CD14-positive monocyte (primary cell): ENCODE measurements at regions not wholly inside any gene's neighbourhood (a gene's known extent, or its start where the extent isn't known, plus 50 kb on each side); places are given as distances from the start of the nearest gene placed in this dataset.

Experiments
- DNase-seq, 3 donors: peaks; one replicate each; pipeline ENCODE4 v3.0.0-alpha.2; 2011 to 2022
- H2AFZ ChIP-seq: 2 replicates; pipeline ENCODE4 v1.6.0; 2012; ENCODE audit warnings: mild to moderate bottlenecking, low read depth, low read length, inconsistent platforms; ENCODE audit not compliant: insufficient read depth, poor library complexity, severe bottlenecking
- H3K27ac ChIP-seq, 2 donors: 1 replicate in 1 of 2; 2 replicates in 1 of 2; pipeline ENCODE4 v1.5.1; 2012 to 2013; ENCODE audit warnings: low read length in 2 of 2, control low read depth in 1 of 2, inconsistent platforms in 1 of 2, low read depth in 1 of 2, mild to moderate bottlenecking in 1 of 2
- H3K27me3 ChIP-seq, 2 donors: one replicate each; pipeline versions ENCODE4 v1.6.0 to v1.6.1; 2011 to 2013; ENCODE audit warnings: low read length in 2 of 2; ENCODE audit not compliant: control insufficient read depth in 2 of 2, insufficient read depth in 2 of 2
- H3K36me3 ChIP-seq, 2 donors: replicated peaks in 1 of 2; 1 replicate in 1 of 2; 2 replicates in 1 of 2; pipeline versions ENCODE4 v1.5.1 to v1.6.1; 2012 to 2013; ENCODE audit warnings: low read length in 2 of 2, control low read depth in 1 of 2, inconsistent platforms in 1 of 2, mild to moderate bottlenecking in 1 of 2; ENCODE audit not compliant: insufficient read depth in 2 of 2, control insufficient read depth in 1 of 2
- H3K4me1 ChIP-seq, 2 donors: 1 replicate in 1 of 2; 2 replicates in 1 of 2; pipeline versions ENCODE4 v1.5.1 to v1.6.1; 2012 to 2013; ENCODE audit warnings: low read length in 2 of 2, control low read depth in 1 of 2, inconsistent platforms in 1 of 2, mild to moderate bottlenecking in 1 of 2, moderate library complexity in 1 of 2; ENCODE audit not compliant: insufficient read depth in 2 of 2, control insufficient read depth in 1 of 2
- H3K4me2 ChIP-seq: replicated peaks from 2 replicates; pipeline ENCODE3; 2012; ENCODE audit warnings: low read length, moderate library complexity, mild to moderate bottlenecking; ENCODE audit not compliant: poor library complexity, severe bottlenecking; ENCODE audit errors: extremely low read depth
- H3K4me3 ChIP-seq, 3 experiments: fragments of 200-600 bp in 1 of 3; sonication (generic) in 1 of 3; replicated peaks in 1 of 3; 1 replicate in 2 of 3; 2 replicates in 1 of 3; pipeline ENCODE4 v1.5.1; 2011 to 2013; ENCODE audit warnings: low read length in 3 of 3, mild to moderate bottlenecking in 3 of 3, control low read depth in 2 of 3, low read depth in 2 of 3, inconsistent platforms in 1 of 3, moderate library complexity in 1 of 3
- H3K79me2 ChIP-seq: 2 replicates; pipeline ENCODE4 v1.6.0; 2012; ENCODE audit warnings: mild to moderate bottlenecking, control low read depth, inconsistent platforms, low read length, moderate library complexity; ENCODE audit not compliant: insufficient read depth
- H3K9ac ChIP-seq: 2 replicates; pipeline ENCODE4 v1.6.0; 2017; ENCODE audit warnings: low read length, mild to moderate bottlenecking; ENCODE audit not compliant: insufficient read depth, poor library complexity, severe bottlenecking
- H3K9me3 ChIP-seq, 2 donors: replicated peaks in 1 of 2; 1 replicate in 1 of 2; 2 replicates in 1 of 2; pipeline versions ENCODE4 v1.5.1 to v1.6.1; 2012 to 2013; ENCODE audit warnings: low read length in 2 of 2, control low read depth in 1 of 2; ENCODE audit not compliant: control insufficient read depth in 1 of 2, insufficient read depth in 1 of 2
- H4K20me1 ChIP-seq: 2 replicates; pipeline ENCODE4 v1.6.0; 2012; ENCODE audit warnings: mild to moderate bottlenecking, low read length, control low read depth, moderate library complexity; ENCODE audit not compliant: insufficient read depth
- H3K27ac Mint-ChIP-seq, 7 donors: one replicate each; pipeline ENCODE4 v1.8.0; 2020; ENCODE audit warnings: mild to moderate bottlenecking in 7 of 7, mixed read lengths in 7 of 7, moderate library complexity in 6 of 7, inconsistent platforms in 2 of 7
- H3K27me3 Mint-ChIP-seq, 3 donors: one replicate each; pipeline ENCODE4 v1.8.0; 2021 to 2022; ENCODE audit warnings: low read depth in 3 of 3, mild to moderate bottlenecking in 3 of 3, mixed read lengths in 3 of 3, moderate library complexity in 3 of 3, inconsistent platforms in 1 of 3
- H3K36me3 Mint-ChIP-seq, 2 donors: one replicate each; pipeline ENCODE4 v1.8.0; 2020; ENCODE audit warnings: mixed read lengths in 2 of 2, inconsistent platforms in 1 of 2, mild to moderate bottlenecking in 1 of 2
- H3K4me1 Mint-ChIP-seq: one replicate; pipeline ENCODE4 v1.8.0; 2020; ENCODE audit warnings: mild to moderate bottlenecking, mixed read lengths
- H3K4me3 Mint-ChIP-seq, 2 donors: one replicate each; pipeline ENCODE4 v1.8.0; 2020; ENCODE audit warnings: mild to moderate bottlenecking in 2 of 2, mixed read lengths in 2 of 2, moderate library complexity in 1 of 2
- H3K9me3 Mint-ChIP-seq, 7 donors: one replicate each; pipeline ENCODE4 v1.8.0; 2020 to 2022; ENCODE audit warnings: mixed read lengths in 7 of 7, mild to moderate bottlenecking in 6 of 7, moderate library complexity in 6 of 7, inconsistent platforms in 2 of 7
- WGBS: methylation state at CpG from one replicate; pipeline ENCODE4 v1.1.5; 2013; ENCODE audit warnings: missing lambda C conversion rate; ENCODE audit not compliant: insufficient coverage; 5-methylcytosine and 5-hydroxymethylcytosine counted together
- intact Hi-C, 2 donors: fragments of 100-400 bp; cut with micrococcal nuclease; formaldehyde crosslinking; loops; one replicate each; pipeline versions ENCODE4 v1.15.0 to v1.15.1; 2023
- TF ChIP-seq, protein P1 (sequence below): fragments of 200-600 bp; IDR thresholded peaks from one replicate; pipeline ENCODE4 v1.8.0; 2022; ENCODE audit warnings: antibody characterized with exemption, mild to moderate bottlenecking

GRCh38 chr12:59075141-59075540 is 154.8 kb upstream of the LRIG3 start:
- intact Hi-C loops, result no loop called here
- Mint-ChIP-seq H3K27me3 (peaks cover 0 to 11% (median 7%) of the 10 kb centered on the region in 3 donors), H3K36me3 (no peaks in the 10 kb centered on the region), H3K4me3 (no peak overlapping the region), H3K9me3 (peaks cover 0 to 6% (median 0%) of the 10 kb centered on the region in 7 donors), H3K4me1 (peaks cover 14% of the 10 kb centered on the region), H3K27ac (no peak overlapping the region)
- Histone ChIP-seq H3K4me2 (no peak overlapping the region), H3K9me3 (no peaks in the 10 kb centered on the region), H4K20me1 (no peaks in the 10 kb centered on the region), H3K27me3 (no peaks in the 10 kb centered on the region), H3K27ac (no peak overlapping the region), H3K4me1 (peaks cover 12% of the 10 kb centered on the region in 2 donors), H3K79me2 (no peaks in the 10 kb centered on the region), H3K4me3 (no peak overlapping the region), H2AFZ (no peak overlapping the region), H3K9ac (no peak overlapping the region), H3K36me3 (no peaks in the 10 kb centered on the region)
- no peak for DNase-seq
- no CpG with 5 or more reads among the region's 3 CpGs for WGBS
- TF ChIP-seq, protein P1, sequence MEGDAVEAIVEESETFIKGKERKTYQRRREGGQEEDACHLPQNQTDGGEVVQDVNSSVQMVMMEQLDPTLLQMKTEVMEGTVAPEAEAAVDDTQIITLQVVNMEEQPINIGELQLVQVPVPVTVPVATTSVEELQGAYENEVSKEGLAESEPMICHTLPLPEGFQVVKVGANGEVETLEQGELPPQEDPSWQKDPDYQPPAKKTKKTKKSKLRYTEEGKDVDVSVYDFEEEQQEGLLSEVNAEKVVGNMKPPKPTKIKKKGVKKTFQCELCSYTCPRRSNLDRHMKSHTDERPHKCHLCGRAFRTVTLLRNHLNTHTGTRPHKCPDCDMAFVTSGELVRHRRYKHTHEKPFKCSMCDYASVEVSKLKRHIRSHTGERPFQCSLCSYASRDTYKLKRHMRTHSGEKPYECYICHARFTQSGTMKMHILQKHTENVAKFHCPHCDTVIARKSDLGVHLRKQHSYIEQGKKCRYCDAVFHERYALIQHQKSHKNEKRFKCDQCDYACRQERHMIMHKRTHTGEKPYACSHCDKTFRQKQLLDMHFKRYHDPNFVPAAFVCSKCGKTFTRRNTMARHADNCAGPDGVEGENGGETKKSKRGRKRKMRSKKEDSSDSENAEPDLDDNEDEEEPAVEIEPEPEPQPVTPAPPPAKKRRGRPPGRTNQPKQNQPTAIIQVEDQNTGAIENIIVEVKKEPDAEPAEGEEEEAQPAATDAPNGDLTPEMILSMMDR, result no peak

GRCh38 chr12:59070322-59070933 is 150.1 kb upstream of the LRIG3 start:
- H3K9me3 ChIP-seq, result no peaks in the 10 kb centered on the region
- no CpG with 5 or more reads among the region's 3 CpGs for WGBS

More at GRCh38 chr12:59070322-59070933, 150.1 kb upstream of the LRIG3 start:
- Histone ChIP-seq H3K4me3 (no peak overlapping the region), H2AFZ (no peak overlapping the region), H3K9ac (no peak overlapping the region), H3K79me2 (no peaks in the 10 kb centered on the region), H3K27me3 (no peaks in the 10 kb centered on the region), H4K20me1 (no peaks in the 10 kb centered on the region), H3K27ac (no peak overlapping the region), H3K36me3 (no peaks in the 10 kb centered on the region), H3K4me1 (no peaks in the 10 kb centered on the region), H3K4me2 (no peak overlapping the region)
- Mint-ChIP-seq H3K4me3 (no peak overlapping the region), H3K4me1 (no peaks in the 10 kb centered on the region), H3K36me3 (no peaks in the 10 kb centered on the region), H3K27ac (no peak overlapping the region), H3K9me3 (peaks cover 0 to 4% (median 0%) of the 10 kb centered on the region in 7 donors), H3K27me3 (peaks cover 0 to under 1% (median 0%) of the 10 kb centered on the region in 3 donors)
- TF ChIP-seq, protein P1, result no peak
- DNase-seq, result no peak
- intact Hi-C loops, result no loop called here
